ENCODE measurements at regions not wholly inside any gene's neighbourhood (a gene's known extent, or its start where the extent isn't known, plus 50 kb on each side); places are given as distances from the start of the nearest gene placed in this dataset.
"Not testable (repeated sequence)": the region's sequence is repeated elsewhere in the genome, so short reads cannot be mapped to it uniquely, and the experiment has no call there.

GRCh38 chr4:15332377-15332776, 95.5 kb upstream of the C1QTNF7 start:
- no peak overlapping the region for H3K4me3 ChIP-seq
- H3K4me1 ChIP-seq (ENCODE audit: insufficient read depth) = peaks cover 13% of the 10 kb centered on the region
- DNase-seq (ENCODE audit: low spot score) = no peak
- H3K36me3 ChIP-seq (replicated peaks; ENCODE audit: insufficient read depth, low read depth) = no peaks in the 10 kb centered on the region
- peak overlapping the region; percentile 53 for H3K4me2 ChIP-seq
- H4K20me1 ChIP-seq (ENCODE audit: insufficient read depth, poor library complexity, severe bottlenecking) = no peaks in the 10 kb centered on the region
- H3K27me3 ChIP-seq = no peaks in the 10 kb centered on the region
- TF ChIP-seq EZH2 (IDR thresholded peaks at IDR 0.05; ENCODE audit: borderline replicate concordance) (no peak), CTCF (IDR thresholded peaks at IDR 0.05; ENCODE audit: poor library complexity) (no peak), EZH2phosphoT487 (IDR thresholded peaks at IDR 0.05; ENCODE audit: low read depth, severe bottlenecking, unreplicated experiment) (no peak)
- no peak overlapping the region for H2AFZ ChIP-seq
- WGBS (ENCODE audit: low lambda C conversion rate, missing lambda C conversion rate) = 63% methylated on average over 4 of the region's 4 CpGs
- H3K79me2 ChIP-seq = no peaks in the 10 kb centered on the region
- H3K27ac ChIP-seq = no peak overlapping the region
- H3K9me2 ChIP-seq (replicated peaks; ENCODE audit: insufficient read depth) = no peaks in the 10 kb centered on the region
- H3K9me3 ChIP-seq (ENCODE audit: low read depth) = no peaks in the 10 kb centered on the region

GRCh38 chr4:15333692-15334633, 93.9 kb upstream of the C1QTNF7 start:
- Histone ChIP-seq H3K27me3 (no peaks in the 10 kb centered on the region), H3K36me3 (replicated peaks; ENCODE audit: insufficient read depth, low read depth) (no peaks in the 10 kb centered on the region), H3K27ac (no peak overlapping the region), H3K4me2 (no peak overlapping the region), H3K4me3 (no peak overlapping the region), H3K79me2 (no peaks in the 10 kb centered on the region), H4K20me1 (ENCODE audit: insufficient read depth, poor library complexity, severe bottlenecking) (no peaks in the 10 kb centered on the region), H3K9me2 (replicated peaks; ENCODE audit: insufficient read depth) (no peaks in the 10 kb centered on the region), H3K9me3 (ENCODE audit: low read depth) (no peaks in the 10 kb centered on the region), H2AFZ (no peak overlapping the region), H3K4me1 (ENCODE audit: insufficient read depth) (peaks cover 13% of the 10 kb centered on the region)
- TF ChIP-seq EZH2 (IDR thresholded peaks at IDR 0.05; ENCODE audit: borderline replicate concordance) = no peak
- DNase-seq (ENCODE audit: low spot score) = no peak
- 83% methylated on average over 3 of the region's 3 CpGs for WGBS (ENCODE audit: low lambda C conversion rate, missing lambda C conversion rate)

GRCh38 chr4:15336410-15337167, 91.2 kb upstream of the C1QTNF7 start:
- Histone ChIP-seq H3K9me3 (ENCODE audit: low read depth) (no peaks in the 10 kb centered on the region), H3K4me1 (ENCODE audit: insufficient read depth) (peaks cover 21% of the 10 kb centered on the region), H3K79me2 (no peaks in the 10 kb centered on the region), H3K27ac (no peak overlapping the region), H4K20me1 (ENCODE audit: insufficient read depth, poor library complexity, severe bottlenecking) (no peaks in the 10 kb centered on the region), H3K9me2 (replicated peaks; ENCODE audit: insufficient read depth) (no peaks in the 10 kb centered on the region), H3K4me2 (no peak overlapping the region), H2AFZ (no peak overlapping the region), H3K4me3 (no peak overlapping the region), H3K36me3 (replicated peaks; ENCODE audit: insufficient read depth, low read depth) (no peaks in the 10 kb centered on the region), H3K27me3 (no peaks in the 10 kb centered on the region)
- no peak for DNase-seq (ENCODE audit: low spot score)
- WGBS (ENCODE audit: low lambda C conversion rate, missing lambda C conversion rate) = 83% methylated on average over 8 of the region's 8 CpGs
- TF ChIP-seq EZH2phosphoT487 (IDR thresholded peaks at IDR 0.05; ENCODE audit: low read depth, severe bottlenecking, unreplicated experiment) (no peak), CTCF (IDR thresholded peaks at IDR 0.05; ENCODE audit: poor library complexity) (no peak), EZH2 (IDR thresholded peaks at IDR 0.05; ENCODE audit: borderline replicate concordance) (no peak)

GRCh38 chr4:15337168-15337657, 90.6 kb upstream of the C1QTNF7 start:
- peaks cover 20% of the 10 kb centered on the region for H3K4me1 ChIP-seq (ENCODE audit: insufficient read depth)
- not testable (repeated sequence) for H3K9me2 ChIP-seq (replicated peaks; ENCODE audit: insufficient read depth); H3K36me3 ChIP-seq (replicated peaks; ENCODE audit: insufficient read depth, low read depth); H3K4me3 ChIP-seq; H3K4me2 ChIP-seq; H4K20me1 ChIP-seq (ENCODE audit: insufficient read depth, poor library complexity, severe bottlenecking); H3K27ac ChIP-seq; H3K27me3 ChIP-seq; H3K9me3 ChIP-seq (ENCODE audit: low read depth); DNase-seq (ENCODE audit: low spot score); H3K79me2 ChIP-seq; H2AFZ ChIP-seq
- 77% methylated on average over 2 of the region's 2 CpGs for WGBS (ENCODE audit: low lambda C conversion rate, missing lambda C conversion rate)
